ENCODE measurements at regions not wholly inside any gene's neighbourhood (a gene's known extent, or its start where the extent isn't known, plus 50 kb on each side); places are given as distances from the start of the nearest gene placed in this dataset.

- no peak for DNase-seq
Measured at GRCh38 chr12:90393089-90393488, 561.9 kb downstream of the CCER1 start.

GRCh38 chr12:90390947-90391346 lies 564.0 kb downstream of the CCER1 start:
- no peak for DNase-seq

GRCh38 chr12:90368081-90368480 lies 586.9 kb downstream of the CCER1 start:
- DNase-seq = no peak

GRCh38 chr12:90366286-90366685 lies 588.7 kb downstream of the CCER1 start:
- no peak for DNase-seq

- DNase-seq = no peak
Measured at GRCh38 chr12:90360300-90360699, 594.7 kb downstream of the CCER1 start.

GRCh38 chr12:90355711-90356355 lies 599.1 kb downstream of the CCER1 start:
- DNase-seq = no peak

GRCh38 chr12:90343966-90344365 lies 611.0 kb downstream of the CCER1 start:
- no peak for DNase-seq

- DNase-seq = no peak
Measured at GRCh38 chr12:90342081-90342480, 612.9 kb downstream of the CCER1 start.

GRCh38 chr12:90339837-90340236 lies 615.1 kb downstream of the CCER1 start:
- DNase-seq = no peak

- no peak for DNase-seq
Measured at GRCh38 chr12:90338365-90338764, 616.6 kb downstream of the CCER1 start.

GRCh38 chr12:90337018-90337417 lies 618.0 kb downstream of the CCER1 start:
- no peak for DNase-seq

- no peak for DNase-seq
Measured at GRCh38 chr12:90335566-90335965, 619.4 kb downstream of the CCER1 start.

GRCh38 chr12:90333939-90334338 lies 621.0 kb downstream of the CCER1 start:
- no peak for DNase-seq

- DNase-seq = no peak
Measured at GRCh38 chr12:90333424-90333823, 621.6 kb downstream of the CCER1 start.

GRCh38 chr12:90331821-90332220 lies 623.2 kb downstream of the CCER1 start:
- no peak for DNase-seq

- no peak for DNase-seq
Measured at GRCh38 chr12:90331262-90331661, 622.6 kb upstream of the ATP2B1 start.

GRCh38 chr12:90327793-90328743 lies 619.4 kb upstream of the ATP2B1 start:
- no peak for DNase-seq

GRCh38 chr12:90323217-90323616 lies 614.6 kb upstream of the ATP2B1 start:
- no peak for DNase-seq

- no peak for DNase-seq
Measured at GRCh38 chr12:90322006-90322405, 613.4 kb upstream of the ATP2B1 start.

GRCh38 chr12:90321369-90321768 lies 612.7 kb upstream of the ATP2B1 start:
- no peak for DNase-seq

GRCh38 chr12:90311561-90311960 lies 602.9 kb upstream of the ATP2B1 start:
- DNase-seq = no peak

- DNase-seq = no peak
Measured at GRCh38 chr12:90305379-90305778, 596.7 kb upstream of the ATP2B1 start.

- DNase-seq = no peak
Measured at GRCh38 chr12:90304231-90304630, 595.6 kb upstream of the ATP2B1 start.

GRCh38 chr12:90303771-90304170 lies 595.1 kb upstream of the ATP2B1 start:
- no peak for DNase-seq

Measured in GOT3 (cell line).